HG02610 (cell line): ENCODE measurements at regions not wholly inside any gene's neighbourhood (a gene's known extent, or its start where the extent isn't known, plus 50 kb on each side); places are given as distances from the start of the nearest gene placed in this dataset.

Experiments used
- ATAC-seq: cut with Tn5 transposase; IDR thresholded peaks from one replicate; pipeline ENCODE4 v1.9.1; 2021; ENCODE audit warnings: mild to moderate bottlenecking, moderate library complexity; ENCODE audit not compliant: unreplicated experiment

- ATAC-seq: peak; percentile 49
Observed at GRCh38 chr1:178973652-178974101, 52.0 kb upstream of the FAM20B start.
